Mucosa of descending colon (tissue), 3 donors: ENCODE measurements at regions not wholly inside any gene's neighbourhood (a gene's known extent, or its start where the extent isn't known, plus 50 kb on each side); places are given as distances from the start of the nearest gene placed in this dataset.

Experiments
- ATAC-seq: fragments of 200-7000 bp; cut with Tn5 transposase; one replicate; pipeline ENCODE4 v1.9.1; 2020; ENCODE audit warnings: mild to moderate bottlenecking, moderate library complexity
- DNase-seq, 3 donors: peaks; one replicate each; pipeline ENCODE4 v3.0.0-alpha.2; 2020
- H3K36me3 ChIP-seq: fragments of 200-600 bp; one replicate; pipeline ENCODE4 v1.8.0; 2021; ENCODE audit warnings: low read depth, mild to moderate bottlenecking
- H3K4me1 ChIP-seq: fragments of 200-600 bp; one replicate; pipeline ENCODE4 v1.8.0; 2021; ENCODE audit warnings: low read depth, mild to moderate bottlenecking
- H3K4me3 ChIP-seq: fragments of 200-600 bp; one replicate; pipeline ENCODE4 v1.8.0; 2021; ENCODE audit warnings: mild to moderate bottlenecking
- H3K9me3 ChIP-seq: fragments of 200-600 bp; one replicate; pipeline ENCODE4 v1.8.0; 2021; ENCODE audit warnings: mild to moderate bottlenecking
- intact Hi-C, 2 donors: fragments of 100-400 bp; cut with DNase I in 1 of 2; cut with micrococcal nuclease in 1 of 2; formaldehyde crosslinking; loops; one replicate each; pipeline versions ENCODE4 v1.11.0 to v1.11.1; 2022; cut with DNase I, micrococcal nuclease
- TF ChIP-seq, protein P1 (sequence below): fragments of 200-600 bp; IDR thresholded peaks from one replicate; pipeline ENCODE4 v1.8.0; 2022; ENCODE audit warnings: antibody characterized with exemption, mild to moderate bottlenecking
- donor health status: DM: no; HTN: no; CAD: no; lungs with moderate emphysema.
- donor health status: DM: no; HTN: no; CAD: no.
- donor health status: DM: no; HTN: yes; CAD: no.

DNA sequence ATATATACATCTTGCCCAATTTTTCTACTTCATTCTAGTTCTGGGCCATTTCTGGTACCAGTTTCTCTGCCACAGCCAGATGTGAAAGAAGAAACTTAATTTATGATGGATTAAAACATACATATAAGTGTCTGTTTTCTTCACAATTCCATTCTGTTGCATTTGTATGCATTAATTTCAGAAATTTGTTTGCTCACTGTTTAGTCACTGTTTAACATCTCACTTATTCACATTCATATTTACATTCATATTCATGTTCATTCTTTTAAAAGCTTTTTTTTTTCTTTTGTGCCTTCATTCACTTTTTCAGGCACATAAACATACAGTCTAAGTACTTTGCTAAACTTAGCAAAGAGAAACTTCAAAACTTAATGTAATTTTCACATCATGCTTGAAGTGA lies 684.0 kb upstream of the CDH9 start:
- intact Hi-C loops, result no loop called here

DNA sequence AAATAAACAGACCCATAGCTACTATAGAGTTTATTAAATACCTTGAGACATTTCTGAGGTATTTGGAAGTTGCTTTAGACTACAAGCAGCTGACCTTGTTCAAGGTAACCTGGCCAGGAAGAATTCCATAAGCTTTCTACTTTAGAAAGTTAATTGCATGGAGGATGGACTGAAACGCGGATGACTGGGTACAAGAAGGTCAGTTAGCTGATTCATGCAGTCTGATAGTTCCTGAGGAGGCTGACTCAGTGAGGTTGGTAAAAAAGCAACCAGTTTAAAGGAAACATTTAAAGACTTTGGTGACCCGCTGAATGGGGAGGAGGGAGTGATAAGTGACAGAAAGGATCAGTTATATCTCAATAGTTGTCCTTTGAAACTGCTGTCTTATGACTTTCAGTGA lies 670.1 kb upstream of the CDH9 start:
- Histone ChIP-seq H3K4me3 (no peak overlapping the region), H3K4me1 (no peaks in the 10 kb centered on the region), H3K9me3 (peaks cover 39% of the 10 kb centered on the region), H3K36me3 (no peaks in the 10 kb centered on the region)
- no peak for DNase-seq
- TF ChIP-seq, protein P1, sequence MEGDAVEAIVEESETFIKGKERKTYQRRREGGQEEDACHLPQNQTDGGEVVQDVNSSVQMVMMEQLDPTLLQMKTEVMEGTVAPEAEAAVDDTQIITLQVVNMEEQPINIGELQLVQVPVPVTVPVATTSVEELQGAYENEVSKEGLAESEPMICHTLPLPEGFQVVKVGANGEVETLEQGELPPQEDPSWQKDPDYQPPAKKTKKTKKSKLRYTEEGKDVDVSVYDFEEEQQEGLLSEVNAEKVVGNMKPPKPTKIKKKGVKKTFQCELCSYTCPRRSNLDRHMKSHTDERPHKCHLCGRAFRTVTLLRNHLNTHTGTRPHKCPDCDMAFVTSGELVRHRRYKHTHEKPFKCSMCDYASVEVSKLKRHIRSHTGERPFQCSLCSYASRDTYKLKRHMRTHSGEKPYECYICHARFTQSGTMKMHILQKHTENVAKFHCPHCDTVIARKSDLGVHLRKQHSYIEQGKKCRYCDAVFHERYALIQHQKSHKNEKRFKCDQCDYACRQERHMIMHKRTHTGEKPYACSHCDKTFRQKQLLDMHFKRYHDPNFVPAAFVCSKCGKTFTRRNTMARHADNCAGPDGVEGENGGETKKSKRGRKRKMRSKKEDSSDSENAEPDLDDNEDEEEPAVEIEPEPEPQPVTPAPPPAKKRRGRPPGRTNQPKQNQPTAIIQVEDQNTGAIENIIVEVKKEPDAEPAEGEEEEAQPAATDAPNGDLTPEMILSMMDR, result no peak
- ATAC-seq, result no peak
- intact Hi-C loops, result no loop called here

More for the DNA sequence above, 684.0 kb upstream of the CDH9 start:
- no peaks in the 10 kb centered on the region for H3K4me1 ChIP-seq
- H3K4me3 ChIP-seq, result no peak overlapping the region
- TF ChIP-seq, protein P1, result no peak
- DNase-seq, result no peak
- no peak for ATAC-seq
- peaks cover 40% of the 10 kb centered on the region for H3K9me3 ChIP-seq
- H3K36me3 ChIP-seq, result no peaks in the 10 kb centered on the region

DNA sequence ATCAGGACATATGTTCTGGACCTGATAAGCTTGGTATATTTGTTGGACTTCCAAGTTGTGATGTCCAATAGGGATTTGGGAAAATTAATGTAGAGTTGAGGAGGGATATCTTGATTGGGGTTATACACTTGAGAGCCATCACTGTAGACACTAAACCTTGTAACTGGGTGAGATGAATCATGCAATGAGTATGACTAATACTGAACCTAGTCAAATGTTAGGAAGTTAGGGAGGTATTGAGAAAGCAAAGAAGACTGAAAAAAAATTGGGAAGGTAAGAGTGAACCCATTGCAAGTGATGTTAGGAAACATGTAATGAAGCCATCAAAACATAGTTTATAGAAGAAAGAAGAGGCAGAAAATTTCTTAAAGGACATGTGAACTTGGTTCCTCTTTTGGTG lies 668.4 kb upstream of the CDH9 start:
- TF ChIP-seq, protein P1, result no peak
- Histone ChIP-seq H3K4me1 (no peaks in the 10 kb centered on the region), H3K36me3 (no peaks in the 10 kb centered on the region), H3K9me3 (peaks cover 40% of the 10 kb centered on the region), H3K4me3 (no peak overlapping the region)
- intact Hi-C loops, result no loop called here
- no peak for ATAC-seq
- DNase-seq, result no peak

DNA sequence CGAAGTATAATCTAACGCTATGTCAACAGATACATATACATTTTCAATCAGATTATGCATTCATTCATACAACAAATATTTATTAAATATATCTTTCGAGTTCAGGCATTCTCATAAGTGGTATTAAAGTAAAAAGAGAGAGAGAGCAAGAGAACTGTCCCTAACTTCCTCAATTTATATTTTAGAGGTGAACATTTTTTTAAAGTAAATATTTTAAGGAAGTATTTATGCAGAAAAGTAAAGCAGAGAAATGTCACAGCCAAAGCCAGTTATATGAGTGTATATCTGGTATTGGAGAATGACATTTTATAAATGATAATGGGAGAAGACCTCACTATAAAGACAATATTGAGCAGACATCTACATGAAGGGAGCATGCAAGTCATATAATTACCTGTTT lies 667.3 kb upstream of the CDH9 start:
- TF ChIP-seq, protein P1, result no peak
- Histone ChIP-seq H3K4me1 (no peaks in the 10 kb centered on the region), H3K9me3 (peaks cover 36% of the 10 kb centered on the region), H3K4me3 (no peak overlapping the region), H3K36me3 (no peaks in the 10 kb centered on the region)
- intact Hi-C loops, result no loop called here
- DNase-seq, result no peak
- no peak for ATAC-seq

DNA sequence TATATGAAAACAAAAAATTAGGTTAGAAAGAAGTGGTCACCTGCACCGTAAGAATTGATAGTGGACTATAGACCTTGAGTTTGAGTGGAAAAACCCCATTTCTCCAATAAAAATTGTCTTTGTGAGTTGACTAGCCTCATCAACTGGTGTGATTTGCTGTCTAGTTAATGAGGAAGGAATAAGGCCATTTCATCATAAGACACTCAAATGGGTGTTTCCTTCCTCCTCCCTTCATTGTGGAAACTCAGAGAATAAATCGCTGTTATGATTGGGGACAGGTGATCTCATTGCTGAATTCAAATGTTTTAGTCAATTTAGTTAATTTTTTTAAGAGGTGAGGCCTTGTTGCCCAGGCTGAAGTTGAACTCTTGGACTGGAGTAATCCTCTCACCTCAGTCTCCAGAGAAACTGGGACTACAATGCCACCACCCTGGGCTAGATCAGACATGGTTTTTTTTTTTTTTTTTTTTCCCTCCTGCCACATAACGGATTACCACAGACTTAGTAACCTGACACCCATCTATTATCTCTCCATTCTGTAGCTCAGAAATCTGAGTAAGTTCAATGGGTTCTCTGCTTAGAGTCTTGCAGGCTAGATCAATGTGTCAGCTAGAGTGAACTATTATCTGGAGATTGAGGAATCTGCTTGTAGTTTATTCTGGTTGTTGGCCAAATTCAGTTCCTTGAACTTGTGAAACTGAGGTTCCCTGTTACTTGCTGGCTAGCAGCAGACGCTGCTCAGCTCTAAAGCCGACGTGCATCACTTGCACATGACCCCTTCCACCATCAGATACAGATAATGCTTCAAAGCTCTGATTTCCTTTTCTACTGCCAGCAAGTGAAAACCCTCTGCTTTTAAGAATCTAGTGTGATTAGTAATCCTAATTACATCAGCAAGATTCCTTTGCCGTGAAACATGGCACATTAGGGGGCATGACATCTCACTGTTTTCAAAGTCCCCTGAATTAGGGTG lies 663.8 kb upstream of the CDH9 start:
- no peak for DNase-seq
- intact Hi-C loops, result no loop called here
- Histone ChIP-seq H3K4me3 (no peak overlapping the region), H3K4me1 (no peaks in the 10 kb centered on the region), H3K9me3 (peaks cover 34% of the 10 kb centered on the region), H3K36me3 (no peaks in the 10 kb centered on the region)
- TF ChIP-seq, protein P1, result no peak
- ATAC-seq, result no peak
